ENCODE measurements at regions not wholly inside any gene's neighbourhood (a gene's known extent, or its start where the extent isn't known, plus 50 kb on each side); places are given as distances from the start of the nearest gene placed in this dataset.

GRCh38 chr2:228373191-228373590, 191.7 kb upstream of the SPHKAP start:
- TF ChIP-seq CTCF (IDR thresholded peaks at IDR 0.05), result no peak
- no peak for TF ChIP-seq EP300 (IDR thresholded peaks at IDR 0.05)

Measured in sigmoid colon (tissue), 4 donors.